Stomach (tissue), 8 donors: ENCODE measurements at regions not wholly inside any gene's neighbourhood (a gene's known extent, or its start where the extent isn't known, plus 50 kb on each side); places are given as distances from the start of the nearest gene placed in this dataset.

Experiments
- DNase-seq, 2 donors: peaks; one replicate each; pipeline versions ENCODE4 v3.0.0 to v3.0.0-alpha.2; 2013 to 2019
- H3K27ac ChIP-seq, 5 donors: fragments of 200-600 bp in 4 of 5; sonication (generic) in 4 of 5; one replicate each; pipeline ENCODE4 v1.5.1; 2013 to 2019; ENCODE audit warnings: mild to moderate bottlenecking in 1 of 5, moderate library complexity in 1 of 5
- H3K27me3 ChIP-seq, 3 donors: fragments of 200-600 bp; sonication (generic); one replicate each; pipeline ENCODE4 v1.5.1; 2017 to 2019; ENCODE audit warnings: mixed run types in 1 of 3
- H3K36me3 ChIP-seq, 4 donors: fragments of 200-600 bp; sonication (generic); 1 replicate in 3 of 4; 2 replicates in 1 of 4; pipeline ENCODE4 v1.5.1; 2016 to 2019
- H3K4me1 ChIP-seq, 4 donors: fragments of 200-600 bp; sonication (generic); one replicate each; pipeline ENCODE4 v1.5.1; 2016 to 2019
- H3K4me3 ChIP-seq, 4 donors: fragments of 200-600 bp; sonication (generic) in 3 of 4; one replicate each; pipeline ENCODE4 v1.5.1; 2016 to 2019; ENCODE audit warnings: mild to moderate bottlenecking in 1 of 4
- H3K9me3 ChIP-seq, 4 donors: fragments of 200-600 bp; sonication (generic); one replicate each; pipeline ENCODE4 v1.5.1; 2016 to 2019
- EP300 ChIP-seq: sonication (generic); formaldehyde crosslinking; IDR thresholded peaks from one replicate; pipeline ENCODE4 v1.6.1; 2017; ENCODE audit warnings: antibody characterized with exemption
- POLR2A ChIP-seq, 4 donors: fragments of 450-650 bp; IDR thresholded peaks; one replicate each; pipeline ENCODE4 v1.6.1; 2016; ENCODE audit warnings: antibody characterized with exemption in 4 of 4, control low read depth in 2 of 4, mild to moderate bottlenecking in 1 of 4, moderate library complexity in 1 of 4
- POLR2AphosphoS5 ChIP-seq, 3 donors: sonication (generic); formaldehyde crosslinking; IDR thresholded peaks; one replicate each; pipeline ENCODE4 v1.6.1; 2016; ENCODE audit warnings: antibody characterized with exemption in 3 of 3
- WGBS, 5 donors: extraction: QIAGEN DNeasy Blood & Tissue Kit in 3 of 5; methylation state at CpG; one replicate each; pipeline versions ENCODE4 v1.1.5 to v1.1.7; 2013 to 2018; 5-methylcytosine and 5-hydroxymethylcytosine counted together
- intact Hi-C: fragments of 100-400 bp; cut with DNase I; formaldehyde crosslinking; loops from one replicate; pipeline ENCODE4 v1.15.1; 2023; ENCODE audit warnings: low total_unique reads
- TF ChIP-seq, protein P1 (sequence below), 7 experiments: fragments of 450-650 bp in 4 of 7; fragments of 200-600 bp in 3 of 7; sonication (generic) in 3 of 7; IDR thresholded peaks; one replicate each; pipeline ENCODE4 v1.5.1; 2016 to 2019; ENCODE audit warnings: antibody characterized with exemption in 7 of 7, control low read depth in 2 of 7, mild to moderate bottlenecking in 1 of 7
- donor health status: healthy with polysubstance abuse.
- donor health status: Bipolar disorder and iron deficiency.
- donor health status: healthy.

DNA sequence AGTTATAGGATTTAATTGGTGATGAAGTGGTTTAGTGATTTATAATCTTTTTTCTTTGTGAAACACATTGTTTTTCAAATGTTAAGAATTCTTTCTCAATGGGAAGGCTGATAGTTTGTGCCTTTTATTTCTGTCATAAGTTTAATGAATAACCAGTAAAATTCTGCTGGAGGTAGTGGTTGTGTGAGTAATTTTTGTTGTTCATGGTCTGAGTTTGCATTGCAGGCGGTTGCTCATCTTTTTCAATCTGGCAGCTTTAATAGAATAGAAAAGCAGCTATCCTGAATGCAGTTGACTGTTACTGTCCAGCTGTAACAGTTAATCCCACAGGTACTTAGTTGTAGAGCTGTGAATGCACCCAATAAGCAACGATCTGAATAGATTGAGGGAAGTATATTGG lies 215.6 kb upstream of the AFF2 start:
- WGBS, 5 donors: 53 to 87% (median 79%) methylated on average over 2 of the region's 2 CpGs
- Histone ChIP-seq H3K36me3 (no peaks in the 10 kb centered on the region), H3K27me3 (no peaks in the 10 kb centered on the region), H3K4me3 (no peak overlapping the region), H3K27ac (no peak overlapping the region), H3K4me1 (no peaks in the 10 kb centered on the region), H3K9me3 (no peaks in the 10 kb centered on the region)
- TF ChIP-seq POLR2A (IDR thresholded peaks at IDR 0.05) (no peak), EP300 (no peak), POLR2AphosphoS5 (IDR thresholded peaks at IDR 0.05) (no peak)
- TF ChIP-seq, protein P1, sequence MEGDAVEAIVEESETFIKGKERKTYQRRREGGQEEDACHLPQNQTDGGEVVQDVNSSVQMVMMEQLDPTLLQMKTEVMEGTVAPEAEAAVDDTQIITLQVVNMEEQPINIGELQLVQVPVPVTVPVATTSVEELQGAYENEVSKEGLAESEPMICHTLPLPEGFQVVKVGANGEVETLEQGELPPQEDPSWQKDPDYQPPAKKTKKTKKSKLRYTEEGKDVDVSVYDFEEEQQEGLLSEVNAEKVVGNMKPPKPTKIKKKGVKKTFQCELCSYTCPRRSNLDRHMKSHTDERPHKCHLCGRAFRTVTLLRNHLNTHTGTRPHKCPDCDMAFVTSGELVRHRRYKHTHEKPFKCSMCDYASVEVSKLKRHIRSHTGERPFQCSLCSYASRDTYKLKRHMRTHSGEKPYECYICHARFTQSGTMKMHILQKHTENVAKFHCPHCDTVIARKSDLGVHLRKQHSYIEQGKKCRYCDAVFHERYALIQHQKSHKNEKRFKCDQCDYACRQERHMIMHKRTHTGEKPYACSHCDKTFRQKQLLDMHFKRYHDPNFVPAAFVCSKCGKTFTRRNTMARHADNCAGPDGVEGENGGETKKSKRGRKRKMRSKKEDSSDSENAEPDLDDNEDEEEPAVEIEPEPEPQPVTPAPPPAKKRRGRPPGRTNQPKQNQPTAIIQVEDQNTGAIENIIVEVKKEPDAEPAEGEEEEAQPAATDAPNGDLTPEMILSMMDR (IDR thresholded peaks at IDR 0.05): no peak
- intact Hi-C loops: no loop called here
- no peak for DNase-seq

DNA sequence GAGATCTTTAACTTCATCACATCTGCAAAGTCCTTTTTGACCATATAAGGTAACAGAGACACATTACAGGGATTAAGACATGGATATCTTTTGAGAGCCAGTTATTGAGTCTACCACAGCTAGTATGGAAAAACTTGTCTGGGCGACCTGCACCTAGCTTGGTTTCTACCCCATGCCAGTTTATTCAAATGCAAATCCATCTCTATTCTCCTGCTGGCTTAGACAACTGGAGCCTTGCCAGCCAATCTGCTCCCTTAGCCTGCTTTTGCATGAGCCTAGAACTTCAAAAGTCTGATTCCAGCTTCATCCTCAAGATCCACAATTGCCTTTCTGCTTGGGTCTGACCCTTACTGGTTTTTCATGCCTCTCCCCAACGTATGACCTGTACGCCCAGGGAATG lies 212.0 kb upstream of the AFF2 start:
- WGBS, 5 donors: 72 to 100% (median 89%) methylated on average over 3 of the region's 3 CpGs
- Histone ChIP-seq H3K27ac (no peak overlapping the region), H3K4me3 (no peak overlapping the region), H3K9me3 (no peaks in the 10 kb centered on the region), H3K36me3 (no peaks in the 10 kb centered on the region), H3K27me3 (no peaks in the 10 kb centered on the region), H3K4me1 (no peaks in the 10 kb centered on the region)
- no peak for DNase-seq
- TF ChIP-seq POLR2AphosphoS5 (IDR thresholded peaks at IDR 0.05): no peak
- no peak for TF ChIP-seq POLR2A (IDR thresholded peaks at IDR 0.05)
- TF ChIP-seq EP300: no peak
- TF ChIP-seq, protein P1 (IDR thresholded peaks at IDR 0.05): no peak
- intact Hi-C loops: no loop called here

DNA sequence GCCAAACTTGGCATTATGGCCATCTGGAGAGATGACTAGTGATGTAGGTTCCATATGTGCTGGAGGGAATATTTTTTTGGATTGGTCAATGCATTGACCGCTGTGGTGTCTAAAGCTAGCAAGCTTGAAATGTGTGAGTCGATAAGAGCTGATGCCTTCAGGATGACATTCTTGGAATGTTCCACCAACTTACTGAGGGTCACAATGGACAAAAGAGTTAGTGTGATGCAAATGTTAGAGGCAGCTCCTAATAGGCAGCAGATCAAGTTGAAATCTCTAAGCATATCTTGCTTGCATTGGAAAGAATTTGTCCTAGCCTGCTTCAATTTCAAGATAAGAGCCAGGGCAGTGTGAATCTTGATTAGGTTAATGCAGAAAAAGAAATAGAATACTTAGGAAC lies 210.4 kb upstream of the AFF2 start:
- intact Hi-C loops: no loop called here

DNA sequence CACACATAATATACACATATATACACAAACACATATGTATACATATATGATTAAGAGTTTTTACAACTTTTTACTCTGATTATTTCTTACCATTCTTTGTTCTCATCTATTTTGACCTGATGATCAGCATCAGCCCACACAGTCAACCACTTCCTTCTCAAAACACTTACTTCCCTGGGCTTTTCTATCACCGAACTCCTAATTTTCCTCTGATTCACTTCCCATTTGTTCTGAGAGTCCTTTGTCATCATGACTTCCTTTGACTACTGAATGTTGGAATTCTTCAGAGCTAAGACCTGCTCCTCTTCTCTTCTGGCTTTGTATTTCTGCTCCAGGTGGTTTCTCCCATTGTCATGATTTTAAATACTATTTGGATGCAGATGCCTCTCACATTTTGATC lies 209.5 kb upstream of the AFF2 start:
- no peak overlapping the region for H3K27ac ChIP-seq
- H3K4me3 ChIP-seq: no peak overlapping the region
- no peaks in the 10 kb centered on the region for H3K4me1 ChIP-seq
- DNase-seq: no peak
- no peaks in the 10 kb centered on the region for H3K36me3 ChIP-seq
- no peaks in the 10 kb centered on the region for H3K27me3 ChIP-seq
- intact Hi-C loops: no loop called here
- H3K9me3 ChIP-seq: no peaks in the 10 kb centered on the region
- TF ChIP-seq POLR2A (IDR thresholded peaks at IDR 0.05) (no peak), POLR2AphosphoS5 (IDR thresholded peaks at IDR 0.05) (no peak), EP300 (no peak)
- TF ChIP-seq, protein P1 (IDR thresholded peaks at IDR 0.05): no peak
- 58 to 89% (median 84%) methylated on average over 1 of the region's 1 CpG for WGBS, 5 donors

More for the DNA sequence above, 210.4 kb upstream of the AFF2 start:
- Histone ChIP-seq H3K27ac (no peak overlapping the region), H3K27me3 (no peaks in the 10 kb centered on the region), H3K9me3 (no peaks in the 10 kb centered on the region), H3K4me1 (no peaks in the 10 kb centered on the region), H3K4me3 (no peak overlapping the region), H3K36me3 (no peaks in the 10 kb centered on the region)
- DNase-seq: no peak
- 79 to 94% (median 89%) methylated on average over 2 of the region's 2 CpGs for WGBS, 5 donors
- TF ChIP-seq POLR2A (IDR thresholded peaks at IDR 0.05): no peak
- TF ChIP-seq POLR2AphosphoS5 (IDR thresholded peaks at IDR 0.05): no peak
- no peak for TF ChIP-seq EP300
- TF ChIP-seq, protein P1 (IDR thresholded peaks at IDR 0.05): no peak
